ENCODE measurements at regions not wholly inside any gene's neighbourhood (a gene's known extent, or its start where the extent isn't known, plus 50 kb on each side); places are given as distances from the start of the nearest gene placed in this dataset.

DNA sequence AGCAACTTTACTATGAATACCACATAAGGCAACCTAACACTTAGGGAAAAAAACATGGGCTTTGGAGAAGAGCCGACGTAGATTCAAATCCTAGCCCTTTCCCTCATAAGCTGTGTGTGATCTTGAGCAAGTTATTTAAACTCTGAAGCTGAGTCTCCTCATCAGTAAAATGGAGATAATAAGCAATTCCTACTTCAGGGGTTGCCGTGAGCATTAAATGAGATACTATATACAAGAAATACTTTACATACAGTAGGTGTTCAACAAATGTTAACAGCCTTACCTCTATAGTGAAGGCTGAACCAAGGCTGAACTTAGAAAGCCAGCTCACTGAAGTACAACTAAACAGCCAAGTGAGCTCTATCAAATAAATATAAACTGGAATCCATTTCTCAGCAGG is 146.2 kb upstream of the DKK2 start:
- Histone ChIP-seq H3K4me3 (replicated peaks in 1 of 3; ENCODE audit: insufficient read depth in 1 of 3, low read depth in 1 of 3, low read length in 3 of 3) (no peak overlapping the region), H3K4me1 (ENCODE audit: control insufficient read depth, extremely low read depth, insufficient read depth, low read length) (no peaks in the 10 kb centered on the region), H3K36me3 (ENCODE audit: control insufficient read depth in 2 of 2, extremely low read depth in 1 of 2, insufficient read depth in 2 of 2, low read length in 2 of 2) (no peaks in the 10 kb centered on the region), H2AFZ (ENCODE audit: low read depth, low read length) (no peak overlapping the region), H4K20me1 (replicated peaks; ENCODE audit: control insufficient read depth, extremely low read depth, insufficient read depth, low read length) (no peaks in the 10 kb centered on the region), H3K9me1 (replicated peaks; ENCODE audit: control insufficient read depth, extremely low read depth, insufficient read depth, low read length) (no peaks in the 10 kb centered on the region), H3K4me2 (ENCODE audit: insufficient read depth, low read length) (no peak overlapping the region), H3K27me3 (ENCODE audit: control insufficient read depth in 2 of 2, insufficient read depth in 2 of 2, low read length in 2 of 2) (no peaks in the 10 kb centered on the region), H3K27ac (ENCODE audit: insufficient read depth, low read depth, low read length) (no peak overlapping the region), H3K9ac (replicated peaks; ENCODE audit: extremely low read depth, insufficient read depth, low read length) (no peak overlapping the region), H3K9me3 (replicated peaks; ENCODE audit: control insufficient read depth, insufficient read depth, low read length) (no peaks in the 10 kb centered on the region), H3K79me2 (ENCODE audit: control insufficient read depth, insufficient read depth, low read length) (no peaks in the 10 kb centered on the region)
- BruUV-seq (replicated peaks) = no TSS peak
- TF ChIP-seq POLR2A (IDR thresholded peaks at IDR 0.05; ENCODE audit: low read depth, low read length) (no peak), MYC (IDR thresholded peaks at IDR 0.05; ENCODE audit: low read depth, low read length) (no peak), JUN (IDR thresholded peaks at IDR 0.05; ENCODE audit: borderline replicate concordance, insufficient read depth, insufficient read length, low read depth) (no peak), GATA2 (IDR thresholded peaks at IDR 0.05; ENCODE audit: insufficient read depth, insufficient read length, low read depth, low read length) (no peak), EZH2 (IDR thresholded peaks at IDR 0.05; ENCODE audit: borderline replicate concordance, low read depth, low read length, severe bottlenecking) (no peak)
- TF ChIP-seq, protein P1, sequence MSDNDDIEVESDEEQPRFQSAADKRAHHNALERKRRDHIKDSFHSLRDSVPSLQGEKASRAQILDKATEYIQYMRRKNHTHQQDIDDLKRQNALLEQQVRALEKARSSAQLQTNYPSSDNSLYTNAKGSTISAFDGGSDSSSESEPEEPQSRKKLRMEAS (IDR thresholded peaks at IDR 0.05; ENCODE audit: insufficient read depth, insufficient read length) = no peak
- TF ChIP-seq, protein P2, sequence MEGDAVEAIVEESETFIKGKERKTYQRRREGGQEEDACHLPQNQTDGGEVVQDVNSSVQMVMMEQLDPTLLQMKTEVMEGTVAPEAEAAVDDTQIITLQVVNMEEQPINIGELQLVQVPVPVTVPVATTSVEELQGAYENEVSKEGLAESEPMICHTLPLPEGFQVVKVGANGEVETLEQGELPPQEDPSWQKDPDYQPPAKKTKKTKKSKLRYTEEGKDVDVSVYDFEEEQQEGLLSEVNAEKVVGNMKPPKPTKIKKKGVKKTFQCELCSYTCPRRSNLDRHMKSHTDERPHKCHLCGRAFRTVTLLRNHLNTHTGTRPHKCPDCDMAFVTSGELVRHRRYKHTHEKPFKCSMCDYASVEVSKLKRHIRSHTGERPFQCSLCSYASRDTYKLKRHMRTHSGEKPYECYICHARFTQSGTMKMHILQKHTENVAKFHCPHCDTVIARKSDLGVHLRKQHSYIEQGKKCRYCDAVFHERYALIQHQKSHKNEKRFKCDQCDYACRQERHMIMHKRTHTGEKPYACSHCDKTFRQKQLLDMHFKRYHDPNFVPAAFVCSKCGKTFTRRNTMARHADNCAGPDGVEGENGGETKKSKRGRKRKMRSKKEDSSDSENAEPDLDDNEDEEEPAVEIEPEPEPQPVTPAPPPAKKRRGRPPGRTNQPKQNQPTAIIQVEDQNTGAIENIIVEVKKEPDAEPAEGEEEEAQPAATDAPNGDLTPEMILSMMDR (IDR thresholded peaks at IDR 0.05; ENCODE audit: extremely low read depth in 1 of 2, insufficient read depth in 1 of 2, low read depth in 1 of 2, low read length in 2 of 2) = no peak
- intact Hi-C loops (cut with micrococcal nuclease) (loop anchor here (2.0 to 10.0 kb wide), 4 partner anchors 332 to 814 kb away; partner anchors contain the start of gene GIMD1), dilution Hi-C loops (cut with MboI; ENCODE audit: extremely low pct_ligation_motif_present, low sequenced_read_pairs) (no loop called here)
- ChIA-PET CTCF (interaction anchor here (1.1 to 6.5 kb wide), 17 partner anchors 9 to 916 kb away, joined by 3 to 202 read pairs (median 7); partner anchors contain the start of gene DKK2), POLR2A (no interaction called here)
- FAIRE-seq (no peak), DNase-seq (ENCODE audit: low read depth, low spot score) (no peak)
